ENCODE measurements at regions not wholly inside any gene's neighbourhood (a gene's known extent, or its start where the extent isn't known, plus 50 kb on each side); places are given as distances from the start of the nearest gene placed in this dataset.
"Not testable (repeated sequence)": the region's sequence is repeated elsewhere in the genome, so short reads cannot be mapped to it uniquely, and the experiment has no call there.

DNA sequence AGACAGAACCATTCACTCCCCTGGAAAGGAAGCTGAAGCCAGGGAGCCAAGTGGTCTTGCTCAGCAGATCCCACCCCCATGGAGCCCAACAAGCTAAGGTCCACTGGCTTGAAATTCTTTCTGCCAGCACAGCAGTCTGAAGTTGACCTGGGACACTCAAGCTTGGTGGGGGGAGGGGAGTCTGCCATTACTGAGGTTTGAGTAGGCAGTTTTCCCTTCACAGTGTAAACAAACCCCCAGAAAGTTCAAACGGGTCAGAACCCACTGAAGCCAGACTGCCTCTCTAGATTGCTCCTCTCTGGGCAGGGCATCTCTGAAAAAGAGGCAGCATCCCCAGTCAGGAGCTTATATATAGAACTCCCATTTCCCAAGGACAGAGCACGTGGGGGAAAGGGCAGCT is 72.8 kb upstream of the NECTIN3 start:
- not testable (repeated sequence) for H3K27ac ChIP-seq (ENCODE audit: low read depth in 2 of 2, low read length in 2 of 2); H3K27me3 ChIP-seq (ENCODE audit: control insufficient read depth in 2 of 2, insufficient read depth in 2 of 2, low read length in 2 of 2); H3K9me3 ChIP-seq (ENCODE audit: control insufficient read depth in 2 of 2, low read length in 2 of 2); H3K4me1 ChIP-seq (ENCODE audit: control insufficient read depth in 2 of 2, insufficient read depth in 2 of 2, low read length in 2 of 2); H3K9ac ChIP-seq (ENCODE audit: low read depth in 1 of 2, low read length in 2 of 2); H3K4me3 ChIP-seq (ENCODE audit: low read length in 2 of 2); H3K36me3 ChIP-seq (ENCODE audit: control insufficient read depth in 2 of 2, insufficient read depth in 2 of 2, low read length in 2 of 2)

DNA sequence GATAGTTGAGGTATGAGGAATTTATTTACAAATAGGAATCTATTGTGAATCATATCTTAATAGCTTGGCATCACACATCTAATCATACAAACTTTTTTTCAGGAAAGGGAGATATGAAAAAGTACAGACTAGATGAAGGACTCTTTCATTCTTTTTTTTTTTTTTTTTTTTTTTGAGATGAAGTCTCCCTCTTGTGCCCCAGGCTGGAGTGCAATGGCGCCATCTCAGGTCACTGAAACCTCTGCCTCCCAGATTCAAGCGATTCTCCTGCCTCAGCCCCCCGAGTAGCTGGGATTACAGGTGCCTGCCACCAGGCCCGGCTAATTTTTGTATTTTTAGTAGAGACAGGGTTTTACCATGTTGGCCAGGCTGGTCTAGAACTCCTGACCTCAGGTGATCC is 65.1 kb upstream of the NECTIN3 start:
- H3K36me3 ChIP-seq (ENCODE audit: control insufficient read depth in 2 of 2, insufficient read depth in 2 of 2, low read length in 2 of 2); H3K4me3 ChIP-seq (ENCODE audit: low read length in 2 of 2); H3K27me3 ChIP-seq (ENCODE audit: control insufficient read depth in 2 of 2, insufficient read depth in 2 of 2, low read length in 2 of 2); H3K9ac ChIP-seq (ENCODE audit: low read depth in 1 of 2, low read length in 2 of 2); H3K4me1 ChIP-seq (ENCODE audit: control insufficient read depth in 2 of 2, insufficient read depth in 2 of 2, low read length in 2 of 2); H3K27ac ChIP-seq (ENCODE audit: low read depth in 2 of 2, low read length in 2 of 2); H3K9me3 ChIP-seq (ENCODE audit: control insufficient read depth in 2 of 2, low read length in 2 of 2): not testable (repeated sequence)

DNA sequence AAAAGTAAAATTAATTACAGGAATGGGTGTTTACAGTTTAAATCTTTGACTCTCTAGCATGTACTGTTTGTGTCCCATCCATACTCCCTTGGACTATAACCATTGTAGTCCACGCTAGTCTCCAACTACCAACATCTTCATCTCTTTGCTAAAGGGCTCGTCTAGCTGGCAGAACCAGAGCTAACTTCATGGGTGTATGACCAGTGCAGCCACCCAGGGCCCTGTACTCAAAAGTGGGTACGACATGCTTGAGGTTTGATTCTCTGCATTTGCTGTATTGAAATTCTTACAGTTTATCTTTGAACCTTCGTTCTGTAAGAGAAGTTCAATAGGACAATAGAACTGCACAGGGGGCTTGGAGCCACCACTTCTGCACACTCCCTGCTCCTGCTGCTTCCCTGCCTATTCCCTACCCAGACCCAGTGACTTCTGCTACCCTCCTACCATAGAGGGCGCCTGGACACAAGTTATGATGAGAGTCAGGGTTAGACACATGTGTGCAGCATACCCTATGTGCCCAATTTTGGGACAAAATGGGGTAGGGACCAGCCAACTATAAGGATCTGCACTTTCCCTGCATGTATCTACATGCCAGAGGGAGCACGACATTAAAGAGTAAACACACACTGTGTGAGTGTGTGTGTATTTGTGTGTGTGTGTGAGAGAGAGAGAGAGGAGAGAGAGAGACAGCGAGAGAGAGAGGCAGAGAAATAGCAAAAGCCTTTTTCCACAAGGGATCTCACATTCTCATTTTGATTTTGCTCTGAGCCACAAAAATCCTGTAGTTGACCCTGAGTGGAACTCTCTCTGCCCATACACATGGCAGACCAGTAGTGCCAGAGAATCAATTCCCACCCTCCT is 59.0 kb upstream of the NECTIN3 start:
- no peaks in the 10 kb centered on the region for H3K9me3 ChIP-seq (ENCODE audit: control insufficient read depth in 2 of 2, low read length in 2 of 2)
- H3K4me1 ChIP-seq (ENCODE audit: control insufficient read depth in 2 of 2, insufficient read depth in 2 of 2, low read length in 2 of 2), result no peaks in the 10 kb centered on the region
- H3K36me3 ChIP-seq (ENCODE audit: control insufficient read depth in 2 of 2, insufficient read depth in 2 of 2, low read length in 2 of 2), result no peaks in the 10 kb centered on the region
- no peak overlapping the region for H3K27ac ChIP-seq (ENCODE audit: low read depth in 2 of 2, low read length in 2 of 2)
- H3K9ac ChIP-seq (ENCODE audit: low read depth in 1 of 2, low read length in 2 of 2), result no peak overlapping the region
- no peaks in the 10 kb centered on the region for H3K27me3 ChIP-seq (ENCODE audit: control insufficient read depth in 2 of 2, insufficient read depth in 2 of 2, low read length in 2 of 2)
- no peak overlapping the region for H3K4me3 ChIP-seq (ENCODE audit: low read length in 2 of 2)
